ENCODE measurements at regions not wholly inside any gene's neighbourhood (a gene's known extent, or its start where the extent isn't known, plus 50 kb on each side); places are given as distances from the start of the nearest gene placed in this dataset.

GRCh38 chr5:18630458-18631045, 996.3 kb downstream of the TAF11L14 start:
- dilution Hi-C loops (cut with MboI; ENCODE audit: extremely low pct_ligation_motif_present, low sequenced_read_pairs), result no loop called here
- H3K9ac ChIP-seq (ENCODE audit: control insufficient read depth, extremely low read depth, insufficient read depth, low read length), result no peak overlapping the region
- H3K4me2 ChIP-seq (ENCODE audit: control insufficient read depth, extremely low read depth, insufficient read depth, low read depth, low read length), result no peak overlapping the region
- H3K27ac ChIP-seq (ENCODE audit: control insufficient read depth, insufficient read depth, low read length), result no peak overlapping the region
- H3K79me2 ChIP-seq (ENCODE audit: control insufficient read depth, insufficient read depth, low read length), result no peaks in the 10 kb centered on the region
- H3K9me3 ChIP-seq (ENCODE audit: control insufficient read depth, low read depth, low read length), result no peaks in the 10 kb centered on the region
- no peak overlapping the region for H3K4me3 ChIP-seq (ENCODE audit: control insufficient read depth in 2 of 3, extremely low read depth in 1 of 3, insufficient read depth in 2 of 3, low read depth in 1 of 3, low read length in 3 of 3)
- DNase-seq (ENCODE audit: low read depth, low spot score) (no peak), FAIRE-seq (no peak)
- no peaks in the 10 kb centered on the region for H4K20me1 ChIP-seq (ENCODE audit: control insufficient read depth, extremely low read depth, insufficient read depth, low read length)
- no peaks in the 10 kb centered on the region for H3K4me1 ChIP-seq (ENCODE audit: control insufficient read depth, extremely low read depth, insufficient read depth, low read length)
- H3K27me3 ChIP-seq (ENCODE audit: control insufficient read depth, extremely low read depth, insufficient read depth, low read length), result no peaks in the 10 kb centered on the region
- no peak overlapping the region for H2AFZ ChIP-seq (ENCODE audit: control insufficient read depth, low read length)
- no peak for TF ChIP-seq EZH2 (IDR thresholded peaks at IDR 0.05; ENCODE audit: low read length)
- TF ChIP-seq, protein P1, sequence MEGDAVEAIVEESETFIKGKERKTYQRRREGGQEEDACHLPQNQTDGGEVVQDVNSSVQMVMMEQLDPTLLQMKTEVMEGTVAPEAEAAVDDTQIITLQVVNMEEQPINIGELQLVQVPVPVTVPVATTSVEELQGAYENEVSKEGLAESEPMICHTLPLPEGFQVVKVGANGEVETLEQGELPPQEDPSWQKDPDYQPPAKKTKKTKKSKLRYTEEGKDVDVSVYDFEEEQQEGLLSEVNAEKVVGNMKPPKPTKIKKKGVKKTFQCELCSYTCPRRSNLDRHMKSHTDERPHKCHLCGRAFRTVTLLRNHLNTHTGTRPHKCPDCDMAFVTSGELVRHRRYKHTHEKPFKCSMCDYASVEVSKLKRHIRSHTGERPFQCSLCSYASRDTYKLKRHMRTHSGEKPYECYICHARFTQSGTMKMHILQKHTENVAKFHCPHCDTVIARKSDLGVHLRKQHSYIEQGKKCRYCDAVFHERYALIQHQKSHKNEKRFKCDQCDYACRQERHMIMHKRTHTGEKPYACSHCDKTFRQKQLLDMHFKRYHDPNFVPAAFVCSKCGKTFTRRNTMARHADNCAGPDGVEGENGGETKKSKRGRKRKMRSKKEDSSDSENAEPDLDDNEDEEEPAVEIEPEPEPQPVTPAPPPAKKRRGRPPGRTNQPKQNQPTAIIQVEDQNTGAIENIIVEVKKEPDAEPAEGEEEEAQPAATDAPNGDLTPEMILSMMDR (optimal IDR thresholded peaks at IDR 0.05 in 1 of 3, IDR thresholded peaks at IDR 0.05 in 1 of 3, conservative IDR thresholded peaks at IDR 0.05 in 1 of 3; ENCODE audit: extremely low read depth in 1 of 3, insufficient read depth in 2 of 3, low read length in 3 of 3), result no peak
- H3K36me3 ChIP-seq (ENCODE audit: control insufficient read depth in 2 of 2, extremely low read depth in 1 of 2, insufficient read depth in 2 of 2, low read length in 2 of 2), result no peaks in the 10 kb centered on the region
- no peaks in the 10 kb centered on the region for H3K9me1 ChIP-seq (ENCODE audit: control insufficient read depth, extremely low read depth, insufficient read depth, low read length)

DNA sequence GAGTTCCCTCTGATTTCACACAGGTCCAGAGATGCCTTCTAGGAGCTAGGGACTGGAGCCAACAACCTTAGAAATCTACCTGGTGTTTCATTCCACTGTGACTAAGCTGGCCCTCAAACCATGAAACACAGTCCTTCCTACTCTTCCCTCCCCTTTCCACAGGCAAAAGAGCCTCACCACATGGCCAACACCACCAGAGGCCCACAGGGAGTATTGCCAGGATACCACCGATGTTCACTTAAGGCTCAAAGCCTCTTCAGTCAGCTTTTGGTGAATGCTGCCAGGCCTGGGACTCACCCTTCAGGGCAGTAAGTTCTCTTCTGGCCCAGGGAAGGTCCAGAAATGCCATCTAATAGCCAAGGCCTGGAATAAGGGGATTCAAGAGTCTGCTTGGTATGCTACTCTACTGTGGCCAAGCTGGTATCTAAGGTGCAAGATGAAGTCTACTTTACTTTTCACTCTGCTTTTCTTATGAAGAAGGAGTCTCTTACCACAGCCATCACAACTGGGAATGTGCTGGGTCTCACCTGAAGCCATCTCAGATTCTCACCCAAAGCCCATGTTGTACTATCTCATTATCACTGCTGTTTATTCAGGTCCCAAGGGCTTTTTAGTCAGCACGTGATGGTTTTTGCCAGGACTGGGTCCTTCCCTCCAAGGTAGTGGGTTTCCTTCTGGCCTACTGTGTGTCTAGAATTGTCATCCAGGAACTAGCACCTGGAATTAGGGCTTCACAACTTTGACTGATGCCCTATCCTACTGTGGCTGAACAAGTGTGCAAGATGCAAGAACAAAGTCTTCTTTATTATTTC, 1018.4 kb downstream of the TAF11L14 start:
- no peaks in the 10 kb centered on the region for H3K27me3 ChIP-seq (ENCODE audit: control insufficient read depth, extremely low read depth, insufficient read depth, low read length)
- no peaks in the 10 kb centered on the region for H3K9me3 ChIP-seq (ENCODE audit: control insufficient read depth, low read depth, low read length)
- no peaks in the 10 kb centered on the region for H3K79me2 ChIP-seq (ENCODE audit: control insufficient read depth, insufficient read depth, low read length)
- DNase-seq (ENCODE audit: low read depth, low spot score) (no peak), FAIRE-seq (no peak)
- H3K4me2 ChIP-seq (ENCODE audit: control insufficient read depth, extremely low read depth, insufficient read depth, low read depth, low read length), result no peak overlapping the region
- no peaks in the 10 kb centered on the region for H3K4me1 ChIP-seq (ENCODE audit: control insufficient read depth, extremely low read depth, insufficient read depth, low read length)
- no peak overlapping the region for H3K4me3 ChIP-seq (ENCODE audit: control insufficient read depth in 2 of 3, extremely low read depth in 1 of 3, insufficient read depth in 2 of 3, low read depth in 1 of 3, low read length in 3 of 3)
- no peaks in the 10 kb centered on the region for H3K9me1 ChIP-seq (ENCODE audit: control insufficient read depth, extremely low read depth, insufficient read depth, low read length)
- TF ChIP-seq EZH2 (IDR thresholded peaks at IDR 0.05; ENCODE audit: low read length), result no peak
- TF ChIP-seq, protein P1 (optimal IDR thresholded peaks at IDR 0.05 in 1 of 3, IDR thresholded peaks at IDR 0.05 in 1 of 3, conservative IDR thresholded peaks at IDR 0.05 in 1 of 3; ENCODE audit: extremely low read depth in 1 of 3, insufficient read depth in 2 of 3, low read length in 3 of 3), result no peak
- dilution Hi-C loops (cut with MboI; ENCODE audit: extremely low pct_ligation_motif_present, low sequenced_read_pairs), result no loop called here
- no peaks in the 10 kb centered on the region for H4K20me1 ChIP-seq (ENCODE audit: control insufficient read depth, extremely low read depth, insufficient read depth, low read length)
- no peak overlapping the region for H3K9ac ChIP-seq (ENCODE audit: control insufficient read depth, extremely low read depth, insufficient read depth, low read length)
- H2AFZ ChIP-seq (ENCODE audit: control insufficient read depth, low read length), result no peak overlapping the region
- no peak overlapping the region for H3K27ac ChIP-seq (ENCODE audit: control insufficient read depth, insufficient read depth, low read length)
- H3K36me3 ChIP-seq (ENCODE audit: control insufficient read depth in 2 of 2, extremely low read depth in 1 of 2, insufficient read depth in 2 of 2, low read length in 2 of 2), result no peaks in the 10 kb centered on the region
